ENCODE measurements at regions not wholly inside any gene's neighbourhood (a gene's known extent, or its start where the extent isn't known, plus 50 kb on each side); places are given as distances from the start of the nearest gene placed in this dataset.

- no peaks in the 10 kb centered on the region for H3K36me3 ChIP-seq
- H3K4me3 ChIP-seq = no peak overlapping the region
- H3K9me3 ChIP-seq = no peaks in the 10 kb centered on the region
- no peak for TF ChIP-seq POLR2A (IDR thresholded peaks at IDR 0.05)
- TF ChIP-seq, protein P1, sequence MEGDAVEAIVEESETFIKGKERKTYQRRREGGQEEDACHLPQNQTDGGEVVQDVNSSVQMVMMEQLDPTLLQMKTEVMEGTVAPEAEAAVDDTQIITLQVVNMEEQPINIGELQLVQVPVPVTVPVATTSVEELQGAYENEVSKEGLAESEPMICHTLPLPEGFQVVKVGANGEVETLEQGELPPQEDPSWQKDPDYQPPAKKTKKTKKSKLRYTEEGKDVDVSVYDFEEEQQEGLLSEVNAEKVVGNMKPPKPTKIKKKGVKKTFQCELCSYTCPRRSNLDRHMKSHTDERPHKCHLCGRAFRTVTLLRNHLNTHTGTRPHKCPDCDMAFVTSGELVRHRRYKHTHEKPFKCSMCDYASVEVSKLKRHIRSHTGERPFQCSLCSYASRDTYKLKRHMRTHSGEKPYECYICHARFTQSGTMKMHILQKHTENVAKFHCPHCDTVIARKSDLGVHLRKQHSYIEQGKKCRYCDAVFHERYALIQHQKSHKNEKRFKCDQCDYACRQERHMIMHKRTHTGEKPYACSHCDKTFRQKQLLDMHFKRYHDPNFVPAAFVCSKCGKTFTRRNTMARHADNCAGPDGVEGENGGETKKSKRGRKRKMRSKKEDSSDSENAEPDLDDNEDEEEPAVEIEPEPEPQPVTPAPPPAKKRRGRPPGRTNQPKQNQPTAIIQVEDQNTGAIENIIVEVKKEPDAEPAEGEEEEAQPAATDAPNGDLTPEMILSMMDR (IDR thresholded peaks at IDR 0.05) = no peak
- TF ChIP-seq POLR2AphosphoS5 (IDR thresholded peaks at IDR 0.05) = no peak
- DNase-seq (ENCODE audit: low spot score in 2 of 2) = no peak
- H3K27me3 ChIP-seq = no peaks in the 10 kb centered on the region
- intact Hi-C loops (cut with DNase I; ENCODE audit: low total_unique reads) = no loop called here
- no peak overlapping the region for H3K27ac ChIP-seq
- no peaks in the 10 kb centered on the region for H3K4me1 ChIP-seq
Measured at GRCh38 chr12:90770861-90771260, 184.1 kb downstream of the CCER1 start.

DNA sequence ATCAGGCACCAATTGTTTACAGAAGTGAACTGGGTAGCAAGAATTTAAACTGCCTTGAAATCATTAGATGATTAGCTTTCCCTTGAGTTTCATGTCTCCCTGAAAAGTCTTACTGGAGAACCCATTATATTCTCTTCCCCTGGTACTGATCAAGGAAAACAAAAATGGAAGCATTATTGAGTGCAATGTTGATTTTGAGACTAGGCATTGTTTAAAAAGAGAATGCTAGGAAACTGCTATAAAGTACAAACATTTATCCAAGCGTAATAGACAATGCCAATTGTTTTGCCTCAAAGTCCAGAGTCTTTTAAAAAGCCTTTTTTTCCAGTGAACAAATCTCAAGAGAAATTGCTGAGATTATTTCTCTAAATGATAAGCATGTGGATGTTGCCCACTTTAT is 197.0 kb downstream of the CCER1 start:
- no peak overlapping the region for H3K27ac ChIP-seq
- no peak for TF ChIP-seq POLR2A (IDR thresholded peaks at IDR 0.05)
- TF ChIP-seq, protein P1 (IDR thresholded peaks at IDR 0.05) = no peak
- H3K9me3 ChIP-seq = no peaks in the 10 kb centered on the region
- no peak overlapping the region for H3K4me3 ChIP-seq
- H3K27me3 ChIP-seq = no peaks in the 10 kb centered on the region
- no peaks in the 10 kb centered on the region for H3K4me1 ChIP-seq
- intact Hi-C loops (cut with DNase I; ENCODE audit: low total_unique reads) = no loop called here
- DNase-seq (ENCODE audit: low spot score in 2 of 2) = no peak
- no peaks in the 10 kb centered on the region for H3K36me3 ChIP-seq

GRCh38 chr12:90745211-90745610 is 209.8 kb downstream of the CCER1 start:
- Histone ChIP-seq H3K27ac (no peak overlapping the region), H3K36me3 (no peaks in the 10 kb centered on the region), H3K9me3 (no peaks in the 10 kb centered on the region), H3K4me3 (no peak overlapping the region), H3K27me3 (no peaks in the 10 kb centered on the region), H3K4me1 (no peaks in the 10 kb centered on the region)
- no peak for DNase-seq (ENCODE audit: low spot score in 2 of 2)
- intact Hi-C loops (cut with DNase I; ENCODE audit: low total_unique reads) = no loop called here
- TF ChIP-seq POLR2A (IDR thresholded peaks at IDR 0.05) (no peak), POLR2AphosphoS5 (IDR thresholded peaks at IDR 0.05) (no peak)
- TF ChIP-seq, protein P1 (IDR thresholded peaks at IDR 0.05) = no peak

DNA sequence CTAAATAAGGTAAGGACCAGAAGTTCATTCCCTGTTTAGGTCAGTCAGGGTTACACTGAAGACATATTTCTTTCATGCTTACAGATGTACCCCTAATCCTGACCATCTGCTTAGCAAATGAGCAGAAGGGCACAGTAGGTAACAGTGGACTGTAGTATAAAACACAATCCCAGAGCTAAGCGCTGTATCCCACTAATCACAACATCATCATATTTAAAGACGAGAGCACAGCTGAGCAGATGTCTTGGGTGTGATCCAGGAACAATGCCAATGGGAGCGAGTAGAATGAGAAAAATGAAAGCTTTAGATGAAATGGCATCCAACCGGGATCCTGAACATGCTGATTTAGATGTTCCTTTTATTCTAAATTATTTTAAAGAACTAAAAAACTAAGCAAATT is 213.4 kb downstream of the CCER1 start:
- no peak overlapping the region for H3K27ac ChIP-seq
- H3K4me3 ChIP-seq = no peak overlapping the region
- no peaks in the 10 kb centered on the region for H3K27me3 ChIP-seq
- H3K9me3 ChIP-seq = no peaks in the 10 kb centered on the region
- DNase-seq (ENCODE audit: low spot score in 2 of 2) = no peak
- TF ChIP-seq POLR2AphosphoS5 (IDR thresholded peaks at IDR 0.05) (no peak), POLR2A (IDR thresholded peaks at IDR 0.05) (no peak)
- TF ChIP-seq, protein P1 (IDR thresholded peaks at IDR 0.05) = no peak
- intact Hi-C loops (cut with DNase I; ENCODE audit: low total_unique reads) = no loop called here
- no peaks in the 10 kb centered on the region for H3K4me1 ChIP-seq
- no peaks in the 10 kb centered on the region for H3K36me3 ChIP-seq

- no peak overlapping the region for H3K27ac ChIP-seq
- intact Hi-C loops (cut with DNase I; ENCODE audit: low total_unique reads) = no loop called here
- TF ChIP-seq POLR2AphosphoS5 (IDR thresholded peaks at IDR 0.05) (no peak), POLR2A (IDR thresholded peaks at IDR 0.05) (no peak)
- TF ChIP-seq, protein P1 (IDR thresholded peaks at IDR 0.05) = no peak
- H3K9me3 ChIP-seq = no peaks in the 10 kb centered on the region
- DNase-seq (ENCODE audit: low spot score in 2 of 2) = no peak
- no peaks in the 10 kb centered on the region for H3K4me1 ChIP-seq
- no peak overlapping the region for H3K4me3 ChIP-seq
- no peaks in the 10 kb centered on the region for H3K36me3 ChIP-seq
- H3K27me3 ChIP-seq = no peaks in the 10 kb centered on the region
Measured at GRCh38 chr12:90729736-90730135, 225.2 kb downstream of the CCER1 start.
